ENCODE measurements at regions not wholly inside any gene's neighbourhood (a gene's known extent, or its start where the extent isn't known, plus 50 kb on each side); places are given as distances from the start of the nearest gene placed in this dataset.

DNA sequence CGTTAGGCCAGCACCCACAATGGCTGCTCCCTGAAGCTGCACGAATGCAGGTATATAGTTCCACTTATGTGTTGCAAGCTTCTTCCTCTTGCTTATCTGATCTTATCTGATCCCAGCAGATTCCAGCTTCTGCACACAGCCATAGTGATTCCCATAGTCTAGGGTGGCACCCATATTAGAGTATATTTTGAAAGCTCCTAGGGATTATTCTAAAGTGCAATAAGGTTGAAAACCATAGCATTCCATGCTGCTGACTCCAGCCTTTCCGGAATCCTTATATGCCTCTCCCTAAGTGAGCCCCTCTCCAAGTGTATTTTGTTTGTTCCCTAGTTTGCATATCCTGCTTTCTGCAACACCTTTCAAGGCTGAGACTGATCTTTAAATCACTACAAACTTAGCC, 432.0 kb downstream of the SETD4 start:
- H3K27me3 Mint-ChIP-seq (ENCODE audit: low read depth) = no peaks in the 10 kb centered on the region
- H3K27ac Mint-ChIP-seq = no peak overlapping the region
- H3K23ac ChIP-seq (ENCODE audit: insufficient read length, low read depth, low read length) = no peak overlapping the region
- no peaks in the 10 kb centered on the region for H3K9me3 Mint-ChIP-seq
- no peaks in the 10 kb centered on the region for H4K20me1 ChIP-seq (ENCODE audit: control insufficient read depth, insufficient read depth, insufficient read length)
- no peaks in the 10 kb centered on the region for H3K36me3 Mint-ChIP-seq (ENCODE audit: insufficient read depth in 1 of 3, low read depth in 3 of 3)
- WGBS (ENCODE audit: extremely low coverage, insufficient read length, low lambda C conversion rate) = no CpG with 5 or more reads among the region's 3 CpGs
- TF ChIP-seq CTCF (conservative IDR thresholded peaks at IDR 0.05) = no peak
- no peak overlapping the region for H3K56ac ChIP-seq (ENCODE audit: insufficient read length, low read depth, low read length)
- no peak overlapping the region for H2BK15ac ChIP-seq (ENCODE audit: low read depth, low read length)
- H4K91ac ChIP-seq (ENCODE audit: insufficient read length, low read depth, low read length) = no peak overlapping the region
- no peak overlapping the region for H4K8ac ChIP-seq (replicated peaks; ENCODE audit: insufficient read length, low read depth, low read length)
- H2BK20ac ChIP-seq (ENCODE audit: low read depth, low read length, poor library complexity, severe bottlenecking) = no peak overlapping the region
- no peak overlapping the region for H3K4me3 Mint-ChIP-seq
- no peak overlapping the region for H3K9ac ChIP-seq (ENCODE audit: extremely low read depth, insufficient read length, low read length)
- no peak overlapping the region for H2AK5ac ChIP-seq (ENCODE audit: insufficient read length, low read length)
- H3T11ph ChIP-seq (ENCODE audit: low read length) = no peak overlapping the region
- H3K79me2 ChIP-seq (ENCODE audit: insufficient read depth, low read length) = no peaks in the 10 kb centered on the region
- no peak overlapping the region for H2BK120ac ChIP-seq (ENCODE audit: low read depth, low read length, poor library complexity, severe bottlenecking)
- no peak overlapping the region for H3K18ac ChIP-seq (ENCODE audit: insufficient read length, low read depth, low read length)
- H2BK12ac ChIP-seq (ENCODE audit: insufficient read length, low read depth, low read length) = no peak overlapping the region
- H3K27ac ChIP-seq (ENCODE audit: insufficient read length, low read depth, low read length) = no peak overlapping the region
- DNase-seq = no peak
- H3K4me1 ChIP-seq (ENCODE audit: insufficient read depth, low read length) = peaks cover 7% of the 10 kb centered on the region; the same call in 1 of the 2 replicates
- no peak overlapping the region for H2BK5ac ChIP-seq (ENCODE audit: insufficient read length, low read length)
- no peak overlapping the region for H3K4me2 ChIP-seq (ENCODE audit: insufficient read depth, insufficient read length, low read length)
- no peaks in the 10 kb centered on the region for H3K27me3 ChIP-seq (ENCODE audit: insufficient read depth, low read length)
- H3K79me1 ChIP-seq (ENCODE audit: insufficient read depth, low read depth, low read length, poor library complexity, severe bottlenecking) = no peaks in the 10 kb centered on the region
- H3K4me1 Mint-ChIP-seq = peaks cover 13 to 22% of the 10 kb centered on the region in 2 experiments
- H2AFZ ChIP-seq (ENCODE audit: low read length) = no peak overlapping the region
- H3K9me3 ChIP-seq (ENCODE audit: control insufficient read depth, low read depth, low read length) = no peaks in the 10 kb centered on the region
- no peak overlapping the region for H3K4ac ChIP-seq (ENCODE audit: low read depth, low read length)
- H4K5ac ChIP-seq (ENCODE audit: insufficient read length, low read depth, low read length) = no peak overlapping the region
- no peak overlapping the region for H3K14ac ChIP-seq (ENCODE audit: insufficient read depth, low read length)
- no peaks in the 10 kb centered on the region for H3K23me2 ChIP-seq (ENCODE audit: insufficient read length, low read depth, low read length, poor library complexity, severe bottlenecking)

Data from H9 (cell line).